ENCODE measurements at regions not wholly inside any gene's neighbourhood (a gene's known extent, or its start where the extent isn't known, plus 50 kb on each side); places are given as distances from the start of the nearest gene placed in this dataset.

DNA sequence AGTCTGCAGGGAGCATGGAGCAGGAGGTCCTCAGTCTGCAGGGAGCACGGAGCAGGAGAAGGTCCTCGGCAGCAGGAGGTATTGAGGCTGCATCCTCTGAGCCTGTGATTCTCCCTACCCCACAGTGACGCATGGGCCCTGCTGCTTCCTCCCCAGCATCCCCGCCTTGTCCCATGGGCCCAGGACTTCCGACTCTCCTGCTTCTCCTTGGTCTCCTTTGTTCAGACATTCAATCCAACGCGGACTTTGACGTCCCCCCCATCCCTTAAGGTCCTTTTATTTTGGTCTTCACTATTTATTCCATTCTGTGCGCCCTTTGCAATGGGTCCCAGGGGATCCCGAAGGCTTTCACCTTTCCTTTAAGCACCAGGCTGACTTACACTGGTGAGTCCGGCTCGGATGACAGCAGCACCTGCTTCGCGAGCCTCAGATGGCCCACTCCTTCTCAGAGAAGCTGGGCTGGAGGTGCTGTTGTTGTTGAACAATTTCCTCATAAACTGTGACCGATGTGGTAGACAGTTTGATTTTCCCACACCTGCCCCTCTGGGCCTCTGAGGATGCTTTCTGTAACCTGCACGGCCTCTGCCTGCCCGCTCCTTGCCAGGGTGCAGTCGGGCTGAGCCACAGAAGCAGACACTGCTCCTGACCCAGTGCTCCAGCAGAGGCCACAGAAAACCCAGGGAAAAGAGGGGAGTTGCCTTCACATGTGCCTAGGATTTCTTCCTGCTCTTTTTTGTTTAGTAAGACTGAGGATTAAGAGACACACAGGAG, 407.2 kb upstream of the SHH start:
- no peak for DNase-seq

DNA sequence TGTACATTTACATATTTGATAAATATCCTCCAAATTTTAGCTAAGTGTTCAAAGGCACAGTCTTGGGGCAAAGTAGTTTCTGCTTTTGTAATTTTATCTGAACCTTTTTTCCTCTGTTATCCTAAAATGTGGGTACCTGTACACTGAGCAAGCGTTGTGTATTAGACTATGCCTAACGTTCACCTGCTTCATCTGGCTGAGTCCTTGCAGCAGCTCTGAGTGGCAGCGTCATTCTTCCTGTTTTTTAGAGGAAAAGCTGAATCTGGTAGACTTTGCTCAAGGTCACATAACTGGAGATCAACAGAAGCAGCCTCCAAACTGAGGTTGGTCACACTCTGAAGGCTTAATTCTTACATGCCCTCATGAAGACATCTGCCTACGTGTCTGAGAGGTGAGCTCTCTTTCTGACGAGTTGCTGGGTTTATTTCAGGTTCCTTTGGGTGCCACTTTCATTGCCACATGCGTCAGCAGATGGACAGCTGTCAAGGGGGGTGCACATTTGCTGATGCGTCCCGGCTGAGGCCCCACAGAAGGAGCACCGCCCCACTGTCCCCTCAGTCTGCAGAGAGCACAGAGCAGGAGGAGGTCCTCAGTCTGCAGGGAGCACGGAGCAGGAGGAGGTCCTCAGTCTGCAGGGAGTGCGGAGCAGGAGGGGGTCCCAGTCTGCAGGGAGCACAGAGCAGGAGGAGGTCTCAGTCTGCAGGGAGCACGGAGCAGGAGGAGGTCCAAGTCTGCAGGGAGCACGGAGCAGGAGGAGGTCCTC, 406.5 kb upstream of the SHH start:
- no peak for DNase-seq

DNA sequence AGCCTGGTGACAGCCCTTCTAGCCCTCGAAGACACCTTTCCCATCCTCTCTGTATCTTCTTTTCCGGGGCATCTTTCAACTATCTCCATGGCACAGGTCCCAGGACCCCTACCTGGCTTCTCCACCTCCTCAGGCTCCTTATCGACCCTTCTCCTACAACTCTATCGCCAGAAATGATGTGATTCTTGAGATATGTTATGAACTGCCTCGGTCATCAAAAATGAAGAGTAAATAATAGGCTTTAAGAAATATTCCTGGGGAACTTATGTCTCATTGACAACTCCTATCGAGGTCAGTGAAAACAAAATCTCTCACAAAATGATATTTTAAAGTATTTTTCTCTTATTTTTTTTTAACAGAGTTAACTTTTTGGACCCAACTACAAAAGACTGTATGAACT, 405.5 kb upstream of the SHH start:
- no peak for DNase-seq

DNA sequence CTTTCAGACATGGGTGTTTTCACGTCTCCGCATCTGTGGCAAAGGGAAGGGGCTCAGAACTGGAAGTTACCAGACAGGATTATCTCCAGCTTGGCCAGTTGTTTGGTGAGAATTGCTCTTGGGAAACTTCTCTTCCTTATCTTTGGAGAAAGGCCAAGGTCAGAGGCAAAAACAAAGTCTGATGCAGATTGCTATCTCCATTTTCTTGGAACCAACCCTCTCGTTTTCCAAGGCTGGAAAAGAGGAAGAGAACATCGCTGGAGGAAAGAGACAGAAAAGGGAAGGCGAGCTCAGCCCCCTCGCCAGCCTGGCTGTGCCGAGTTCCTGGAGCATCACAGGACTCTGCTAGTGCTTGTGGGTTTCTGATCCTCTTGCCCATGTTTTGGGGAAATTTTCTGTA, 396.8 kb upstream of the SHH start:
- no peak for DNase-seq

DNA sequence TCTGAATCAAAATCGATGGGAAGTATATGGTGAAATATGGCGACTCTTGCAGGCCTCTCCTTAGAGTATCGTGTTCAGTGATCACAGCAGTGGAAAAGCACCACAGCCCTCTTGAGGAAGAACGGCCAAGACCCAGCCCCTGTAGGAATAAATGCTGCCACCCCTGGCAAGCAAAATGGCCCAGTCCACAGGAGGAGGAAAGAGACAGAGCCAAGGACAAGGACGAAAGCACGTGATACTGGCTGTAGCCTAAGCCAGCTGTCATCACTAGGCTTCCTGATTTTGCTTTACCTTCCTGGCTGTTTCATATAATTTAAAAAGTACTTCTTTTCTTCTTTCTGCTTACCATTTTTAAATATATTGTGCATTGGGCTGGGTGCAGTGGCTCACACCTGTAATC, 395.0 kb upstream of the SHH start:
- no peak for DNase-seq

DNA sequence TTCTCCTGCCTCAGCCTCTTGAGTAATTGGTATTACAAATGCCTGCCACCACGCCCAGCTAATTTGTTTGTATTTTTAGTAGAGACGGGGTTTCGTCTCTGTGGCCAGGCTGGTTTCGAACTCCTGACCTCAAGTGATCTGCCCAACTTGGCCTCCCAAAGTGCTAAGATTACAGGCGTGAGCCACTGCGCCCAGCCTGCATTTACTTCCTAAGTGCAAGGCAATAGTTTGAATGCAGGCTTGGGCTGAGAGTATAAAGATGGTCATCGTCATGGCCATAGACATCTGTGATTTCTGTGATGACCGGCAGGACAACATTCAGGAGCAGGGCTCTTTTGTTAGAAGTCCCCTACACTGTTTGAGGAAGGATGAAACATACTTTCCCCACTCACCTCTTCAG, 393.9 kb upstream of the SHH start:
- DNase-seq: no peak

DNA sequence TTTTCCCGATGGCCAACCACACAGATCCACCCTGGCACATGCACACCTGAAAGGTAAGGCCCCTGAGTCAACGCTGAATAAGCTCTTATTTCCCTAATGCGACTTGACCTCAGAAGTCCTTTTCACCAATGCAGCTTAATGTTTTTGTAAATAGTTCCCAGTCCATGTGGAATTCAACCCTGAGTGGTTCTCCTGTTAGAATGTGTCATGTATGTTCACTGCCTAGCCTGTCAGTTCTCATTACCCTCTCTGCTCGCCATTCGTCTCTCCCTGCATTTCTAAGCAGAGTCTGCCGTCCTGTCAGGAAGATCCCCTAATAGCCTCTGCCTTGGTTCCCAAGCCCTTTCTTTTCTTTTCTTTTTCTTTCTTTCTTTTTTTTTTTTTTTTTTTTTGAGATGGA, 392.6 kb upstream of the SHH start:
- DNase-seq: no peak

DNA sequence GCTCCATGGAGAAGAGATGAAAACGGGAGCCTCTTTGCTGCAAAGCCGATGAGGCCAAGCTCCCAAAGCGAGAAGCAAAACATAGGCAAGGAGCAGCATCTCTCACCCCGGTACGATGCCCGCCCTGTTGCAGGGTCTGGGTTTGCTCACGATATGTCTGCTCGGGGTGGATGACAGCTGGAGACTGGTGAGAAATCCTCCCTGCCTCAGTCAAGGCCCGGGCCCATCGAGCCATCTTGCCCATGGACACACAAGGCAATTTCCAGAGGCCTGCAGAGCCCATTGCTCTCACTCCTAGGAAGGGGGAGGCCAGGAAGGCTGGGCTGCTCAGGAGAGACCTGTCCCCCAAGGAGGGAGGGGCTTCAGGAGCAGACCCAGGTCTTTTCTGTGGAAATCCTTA, 391.7 kb upstream of the SHH start:
- DNase-seq: no peak

DNA sequence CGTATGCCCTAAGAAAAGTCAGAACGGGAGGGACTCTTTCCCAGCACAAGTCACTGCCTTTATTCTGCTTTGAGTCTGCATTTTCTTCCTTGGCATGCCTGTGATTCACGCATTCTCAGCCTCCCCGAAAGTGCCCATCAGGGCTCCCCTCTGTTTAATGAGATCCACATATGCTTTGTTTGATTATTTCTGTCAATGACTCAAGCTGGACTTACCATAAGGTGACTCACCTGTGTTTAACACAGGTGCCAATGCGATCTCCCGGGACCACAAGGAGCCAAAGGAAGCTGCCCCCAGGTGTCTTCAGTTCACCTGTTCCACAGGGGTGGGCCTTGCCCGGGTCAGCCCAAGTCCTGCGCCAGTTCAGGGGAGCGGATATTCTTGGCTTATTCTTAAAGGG, 386.0 kb upstream of the SHH start:
- no peak for DNase-seq

DNA sequence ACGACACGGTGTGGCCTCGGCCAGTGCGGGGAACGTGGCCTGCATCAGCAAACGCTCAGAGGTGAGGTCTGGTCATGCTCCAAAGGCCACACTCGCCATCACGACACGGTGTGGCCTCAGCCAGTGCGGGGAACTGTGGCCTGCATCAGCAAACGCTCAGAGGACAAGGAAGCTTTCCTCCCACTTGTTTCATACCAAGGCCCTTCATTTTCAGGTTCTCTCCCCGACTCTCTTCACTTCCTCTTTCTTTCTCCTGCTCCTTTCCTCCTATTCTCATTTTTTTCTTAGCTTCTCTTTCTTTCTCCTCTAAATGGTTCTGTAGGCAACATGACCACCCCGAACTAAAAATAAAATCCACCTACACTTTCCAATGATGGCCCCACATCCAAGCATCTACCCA, 384.4 kb upstream of the SHH start:
- DNase-seq: no peak

DNA sequence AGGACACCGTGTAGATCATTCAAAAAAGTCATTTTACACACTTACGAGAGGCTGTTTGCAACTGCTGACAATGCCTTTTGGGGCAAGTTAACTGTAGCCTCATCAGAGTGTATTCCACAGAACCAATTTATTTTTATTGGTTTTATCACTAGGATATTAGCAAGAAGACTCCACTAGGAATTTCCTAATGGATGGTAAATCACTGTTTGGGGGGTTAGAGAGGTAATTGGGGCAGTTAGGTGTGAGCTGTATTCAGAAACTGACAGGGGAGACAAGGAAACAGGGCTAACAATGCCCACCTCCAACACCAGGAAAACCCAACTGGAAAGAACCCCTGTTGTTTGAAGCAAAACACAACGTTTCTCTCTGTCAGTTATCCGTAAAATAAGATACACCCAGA, 383.0 kb upstream of the SHH start:
- DNase-seq: no peak

DNA sequence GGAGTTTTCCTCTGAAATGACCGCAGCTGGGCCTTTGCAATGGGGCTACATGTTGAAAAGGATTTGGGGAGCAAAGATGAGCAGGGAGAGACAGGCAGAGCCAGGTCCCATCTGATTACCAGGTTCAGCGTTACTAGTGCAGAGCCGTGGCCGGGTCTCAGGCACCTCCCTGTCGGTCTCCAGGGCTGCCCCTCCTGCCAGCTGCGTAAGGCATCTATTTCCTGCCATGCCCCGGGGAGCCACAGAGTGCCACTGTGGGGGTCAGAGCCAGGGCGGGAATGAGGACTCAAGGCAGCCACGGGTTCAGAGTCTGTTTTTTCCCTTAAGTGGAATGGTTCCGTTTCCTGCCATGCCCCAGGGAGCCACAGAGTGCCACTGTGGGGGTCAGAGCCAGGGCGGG, 382.6 kb upstream of the SHH start:
- no peak for DNase-seq

DNA sequence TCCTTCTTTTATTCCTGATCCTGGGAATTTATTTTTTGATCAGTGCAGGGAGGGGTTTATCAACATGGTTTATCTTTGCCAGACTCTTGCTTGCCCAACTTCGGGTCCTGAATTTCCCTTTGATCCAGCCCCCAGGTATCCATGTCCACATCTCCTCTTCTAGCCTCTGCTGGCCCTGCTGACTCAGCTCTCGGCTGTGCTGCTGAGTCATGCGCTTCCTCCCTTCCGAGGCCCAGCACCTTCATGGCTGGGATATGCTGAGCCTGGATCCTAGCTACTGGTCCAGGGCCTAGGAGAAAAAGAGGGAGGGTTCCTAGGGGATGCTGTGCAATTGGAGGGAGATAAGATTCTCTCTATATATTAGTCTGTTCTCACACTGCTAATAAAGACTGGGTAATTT, 380.7 kb upstream of the SHH start:
- DNase-seq: no peak

DNA sequence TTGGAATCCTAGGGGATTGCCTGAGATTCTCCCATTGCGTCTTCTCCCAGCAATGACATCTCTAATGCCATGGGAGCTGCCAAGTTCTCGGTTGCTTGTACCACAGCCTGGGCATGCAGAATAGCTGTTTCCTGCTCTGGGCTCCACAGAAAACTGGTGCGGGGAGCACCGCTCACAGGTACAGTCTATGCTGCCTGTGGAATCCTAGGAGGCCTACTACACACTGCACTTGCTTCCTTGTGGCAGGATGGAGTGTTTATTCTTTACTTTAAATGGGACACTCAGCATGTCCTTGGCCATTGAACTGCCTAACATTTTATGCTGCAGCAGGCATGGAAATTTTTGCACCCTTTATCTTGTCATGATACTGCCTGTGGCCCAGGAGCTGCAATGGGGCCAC, 378.8 kb upstream of the SHH start:
- no peak for DNase-seq

DNA sequence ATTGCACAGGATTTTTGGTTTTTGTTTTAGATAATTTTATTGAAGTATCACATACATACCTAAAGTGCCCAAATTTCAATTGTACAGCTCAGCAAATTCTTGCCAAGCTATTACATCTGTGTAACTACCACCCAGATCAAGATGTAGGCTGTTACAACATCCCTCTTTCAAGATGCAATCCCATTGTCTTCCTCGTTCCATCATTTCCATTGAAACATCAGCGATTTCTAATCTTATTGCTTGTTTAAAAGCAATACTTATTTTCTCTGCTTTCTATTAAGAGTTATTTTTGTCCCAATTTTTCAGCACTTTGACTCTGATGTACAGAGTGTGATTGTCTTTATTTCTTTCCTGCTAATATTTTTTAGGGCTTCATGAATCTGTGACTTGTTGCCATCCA, 372.8 kb upstream of the SHH start:
- DNase-seq: no peak

DNA sequence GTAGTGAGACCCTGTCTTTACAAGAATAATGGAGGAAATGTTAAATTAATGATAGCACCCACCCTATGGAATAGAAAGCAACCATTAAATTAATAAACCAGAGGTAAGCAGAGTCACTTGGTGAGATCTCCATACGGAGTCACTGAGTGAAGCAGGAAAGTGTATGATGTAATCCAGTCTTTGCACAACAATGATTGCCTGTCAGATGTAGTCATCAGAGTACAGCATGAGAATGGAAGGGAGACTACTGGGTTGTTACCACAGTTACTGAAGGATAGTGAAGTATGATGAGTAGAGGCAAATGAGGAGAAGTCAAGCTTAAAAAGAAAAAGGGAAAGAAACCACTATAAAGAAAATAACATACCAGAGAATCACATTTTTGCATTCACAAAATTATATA, 371.9 kb upstream of the SHH start:
- no peak for DNase-seq

DNA sequence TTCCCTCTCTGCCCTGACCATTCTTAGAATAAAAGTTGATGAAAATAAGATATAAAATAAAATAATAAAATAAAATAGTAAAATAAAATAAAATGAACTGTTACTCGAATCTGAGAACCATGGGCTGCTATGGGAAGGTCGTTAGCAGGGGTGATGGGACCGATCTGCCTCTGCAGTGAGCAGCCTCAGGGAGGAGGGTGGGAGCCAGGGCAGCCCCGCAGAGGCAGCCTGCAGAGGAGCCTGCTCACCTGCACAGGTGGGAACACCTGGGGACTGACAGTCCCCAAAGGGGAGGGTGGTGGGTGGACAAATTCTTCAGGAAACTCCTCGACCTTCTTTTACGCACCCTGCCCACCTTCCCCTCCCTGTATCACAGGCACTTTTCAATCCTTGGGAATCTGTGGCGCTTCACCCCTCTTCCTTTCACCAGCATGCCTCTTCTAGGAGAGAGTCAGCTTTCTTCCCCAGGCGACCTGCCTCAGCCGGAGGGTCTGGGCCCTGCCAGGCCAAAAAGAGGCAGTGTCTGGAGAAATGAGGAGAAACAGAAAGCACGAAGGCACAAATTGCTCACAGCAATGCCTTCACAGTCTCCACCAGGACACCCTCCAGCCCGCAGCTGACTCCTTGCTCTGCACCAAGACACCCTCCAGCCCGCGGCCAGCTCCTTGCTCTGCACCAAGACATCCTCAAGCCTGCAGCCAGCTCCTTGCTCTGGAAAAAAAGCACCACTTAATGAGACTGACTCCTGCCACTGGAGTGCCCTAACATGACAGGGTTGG, 368.4 kb upstream of the SHH start:
- no peak for DNase-seq

DNA sequence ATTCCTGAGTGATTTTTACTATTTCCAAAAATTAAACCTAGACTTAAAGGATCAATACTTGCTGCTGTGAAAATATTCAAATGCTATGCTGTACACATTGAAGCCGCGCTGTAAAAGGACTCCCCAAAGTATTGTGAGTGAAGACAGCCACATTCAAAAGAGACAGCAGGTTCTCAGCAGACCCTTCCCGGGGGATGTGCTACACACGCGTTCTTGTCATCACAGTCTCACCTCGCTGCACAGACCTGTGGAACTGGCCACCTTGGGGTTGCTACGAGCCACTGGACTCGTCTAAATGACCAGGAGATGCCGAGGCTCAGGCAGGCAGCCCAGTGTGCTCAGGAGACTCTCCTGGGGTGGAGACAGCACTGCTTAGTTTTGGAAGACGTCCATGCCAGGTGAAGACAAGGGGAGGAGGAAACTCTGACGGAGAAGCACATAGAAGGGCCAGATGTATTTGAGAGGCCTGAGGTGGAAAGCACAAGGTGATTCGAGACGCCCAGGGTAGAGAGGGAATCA, 367.7 kb upstream of the SHH start:
- DNase-seq: no peak

DNA sequence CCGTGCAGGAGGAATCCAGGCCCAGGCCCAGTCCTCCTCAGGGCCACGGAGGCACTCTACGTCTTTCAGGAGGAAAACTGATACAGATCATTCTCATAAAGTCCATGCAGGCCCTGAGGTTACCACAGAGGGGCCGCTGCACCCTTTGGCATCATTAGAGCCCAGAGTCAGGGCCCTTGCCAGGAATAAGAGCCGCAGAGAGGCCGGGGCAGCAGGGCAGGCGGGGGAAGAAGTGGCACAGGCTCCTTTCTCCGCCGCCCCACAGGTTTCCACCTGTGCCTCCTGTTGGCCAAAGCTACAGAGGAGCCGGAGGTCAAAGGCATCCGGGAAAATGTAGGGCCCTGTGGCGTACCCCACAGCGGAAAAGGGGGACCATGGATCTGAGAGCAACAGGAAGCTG, 366.6 kb upstream of the SHH start:
- DNase-seq: no peak

DNA sequence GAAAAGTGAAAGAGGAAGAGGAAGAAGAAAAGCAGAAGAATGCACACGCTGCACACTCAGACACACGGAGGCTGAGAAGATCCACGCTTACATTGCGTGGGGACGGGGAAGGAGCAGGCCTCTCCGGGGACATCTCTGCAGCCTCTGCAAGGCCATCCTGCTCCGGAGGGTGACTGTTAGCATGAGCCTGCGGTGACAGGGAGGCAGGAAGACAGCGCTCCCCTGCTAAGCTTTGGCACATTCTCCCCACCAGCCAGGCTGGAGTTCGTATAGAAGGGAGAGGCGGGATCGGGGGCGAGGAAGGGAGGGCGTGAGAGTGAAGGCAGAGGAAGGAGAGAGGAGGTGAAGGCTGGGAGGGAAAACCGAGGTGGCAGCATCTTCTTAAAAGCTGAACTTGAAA, 366.0 kb upstream of the SHH start:
- DNase-seq: no peak

DNA sequence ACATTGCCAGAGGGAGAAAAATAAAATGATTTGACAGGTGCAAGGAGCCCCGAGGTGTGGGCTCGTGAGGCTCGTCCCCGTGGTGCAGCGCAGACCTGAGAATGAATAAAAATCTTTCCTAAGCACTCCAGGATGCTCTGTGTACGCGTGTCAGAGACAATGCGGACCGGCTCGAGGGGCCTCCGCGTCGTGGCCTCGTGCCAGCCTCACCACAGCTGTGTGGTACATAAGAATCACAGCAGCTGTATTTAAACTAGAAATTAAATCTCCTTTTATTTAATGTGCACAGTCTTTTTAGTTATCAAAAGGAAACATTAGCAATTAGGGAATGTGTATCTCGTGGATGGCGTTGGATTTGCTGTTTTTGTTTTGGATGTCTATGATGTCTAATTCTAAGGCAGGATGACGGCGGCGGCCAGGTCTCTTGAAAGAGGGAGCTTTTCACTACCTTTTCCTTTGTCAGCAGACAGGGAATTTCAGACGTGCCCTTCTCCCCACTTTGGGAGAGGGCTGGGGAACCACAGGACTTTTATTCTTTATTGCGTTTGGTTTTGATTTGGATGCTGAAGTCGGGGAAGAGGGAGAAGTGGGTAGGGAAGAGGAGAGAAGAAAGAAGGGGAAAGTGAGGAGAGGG, 365.3 kb upstream of the SHH start:
- DNase-seq: peak; percentile 12

DNA sequence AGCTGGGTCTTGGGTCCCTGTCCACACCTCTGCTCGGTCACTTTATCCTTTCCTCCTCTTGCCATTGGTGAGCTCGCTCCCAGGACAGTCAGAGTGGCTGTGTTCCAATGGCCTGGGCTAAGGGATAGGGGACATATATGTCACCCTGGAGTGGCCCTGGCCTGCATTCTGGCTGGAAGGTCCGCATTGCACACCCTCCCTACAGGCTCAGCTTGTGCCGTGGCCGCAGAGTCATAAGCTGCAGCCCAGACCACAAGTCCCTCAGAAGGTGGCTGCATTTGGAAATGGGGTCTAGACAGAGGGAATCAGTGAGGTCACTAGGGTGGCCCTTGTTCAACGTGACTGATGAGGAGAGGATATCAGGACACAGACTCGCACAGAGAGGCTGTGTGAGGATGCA, 363.8 kb upstream of the SHH start:
- no peak for DNase-seq

DNA sequence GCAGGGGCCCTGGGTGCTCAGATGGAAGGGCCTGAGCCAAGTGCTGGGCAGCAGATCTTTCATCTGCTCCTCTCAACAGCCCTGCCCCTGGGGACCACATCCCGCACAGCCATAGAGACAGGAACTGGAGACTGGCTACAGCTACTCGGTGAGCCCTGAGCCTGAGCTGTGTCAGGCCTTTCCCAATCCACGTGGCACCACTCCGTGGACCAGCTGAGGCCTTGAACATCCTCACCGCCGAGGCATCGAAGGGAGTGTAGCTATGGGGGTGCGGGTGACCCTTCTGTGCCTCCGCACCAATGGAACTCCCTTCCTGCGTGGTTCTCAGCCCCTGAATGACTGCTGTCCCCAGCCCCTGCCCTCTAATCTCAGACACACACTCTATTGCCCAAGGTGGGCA, 362.7 kb upstream of the SHH start:
- DNase-seq: no peak
